AG09309 (cell line): ENCODE measurements at regions not wholly inside any gene's neighbourhood (a gene's known extent, or its start where the extent isn't known, plus 50 kb on each side); places are given as distances from the start of the nearest gene placed in this dataset.

Experiments used
- DNase-seq: peaks from one replicate; pipeline ENCODE4 v3.0.0-alpha.2; 2010; ENCODE audit warnings: low read depth
- H3K4me3 ChIP-seq: 2 replicates; pipeline ENCODE4 v1.5.1; 2011; ENCODE audit warnings: mild to moderate bottlenecking, low read depth, low read length, moderate library complexity; ENCODE audit not compliant: control insufficient read depth
- TF ChIP-seq, protein P1 (sequence below): IDR thresholded peaks from 2 replicates; pipeline ENCODE4 v1.5.1; 2011; ENCODE audit warnings: mild to moderate bottlenecking, low read depth, low read length, inconsistent platforms; ENCODE audit not compliant: insufficient read depth, control insufficient read depth; ENCODE audit errors: missing control alignments

DNA sequence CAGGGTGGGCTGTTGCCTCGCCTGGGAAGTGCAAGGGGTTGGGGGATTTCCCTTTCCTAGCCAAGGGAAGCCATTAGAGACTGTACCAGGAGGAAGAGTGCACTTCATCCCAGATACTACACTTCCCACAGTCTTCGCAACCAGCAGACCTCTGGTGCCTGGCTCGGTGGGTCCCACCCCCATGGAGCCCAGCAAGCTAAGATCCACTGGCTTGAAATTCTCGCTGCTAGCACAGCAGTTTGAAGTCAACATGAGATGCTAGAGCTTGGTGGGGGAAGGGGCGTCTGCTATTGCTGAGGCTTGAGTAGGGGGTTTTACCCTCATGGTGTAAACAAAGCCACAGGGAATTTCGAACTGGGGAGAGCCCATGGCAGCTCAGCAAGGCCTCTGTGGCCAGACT, 586.4 kb downstream of the HTR1A start:
- DNase-seq = no peak
- TF ChIP-seq, protein P1, sequence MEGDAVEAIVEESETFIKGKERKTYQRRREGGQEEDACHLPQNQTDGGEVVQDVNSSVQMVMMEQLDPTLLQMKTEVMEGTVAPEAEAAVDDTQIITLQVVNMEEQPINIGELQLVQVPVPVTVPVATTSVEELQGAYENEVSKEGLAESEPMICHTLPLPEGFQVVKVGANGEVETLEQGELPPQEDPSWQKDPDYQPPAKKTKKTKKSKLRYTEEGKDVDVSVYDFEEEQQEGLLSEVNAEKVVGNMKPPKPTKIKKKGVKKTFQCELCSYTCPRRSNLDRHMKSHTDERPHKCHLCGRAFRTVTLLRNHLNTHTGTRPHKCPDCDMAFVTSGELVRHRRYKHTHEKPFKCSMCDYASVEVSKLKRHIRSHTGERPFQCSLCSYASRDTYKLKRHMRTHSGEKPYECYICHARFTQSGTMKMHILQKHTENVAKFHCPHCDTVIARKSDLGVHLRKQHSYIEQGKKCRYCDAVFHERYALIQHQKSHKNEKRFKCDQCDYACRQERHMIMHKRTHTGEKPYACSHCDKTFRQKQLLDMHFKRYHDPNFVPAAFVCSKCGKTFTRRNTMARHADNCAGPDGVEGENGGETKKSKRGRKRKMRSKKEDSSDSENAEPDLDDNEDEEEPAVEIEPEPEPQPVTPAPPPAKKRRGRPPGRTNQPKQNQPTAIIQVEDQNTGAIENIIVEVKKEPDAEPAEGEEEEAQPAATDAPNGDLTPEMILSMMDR = no peak
- H3K4me3 ChIP-seq = no peak overlapping the region

DNA sequence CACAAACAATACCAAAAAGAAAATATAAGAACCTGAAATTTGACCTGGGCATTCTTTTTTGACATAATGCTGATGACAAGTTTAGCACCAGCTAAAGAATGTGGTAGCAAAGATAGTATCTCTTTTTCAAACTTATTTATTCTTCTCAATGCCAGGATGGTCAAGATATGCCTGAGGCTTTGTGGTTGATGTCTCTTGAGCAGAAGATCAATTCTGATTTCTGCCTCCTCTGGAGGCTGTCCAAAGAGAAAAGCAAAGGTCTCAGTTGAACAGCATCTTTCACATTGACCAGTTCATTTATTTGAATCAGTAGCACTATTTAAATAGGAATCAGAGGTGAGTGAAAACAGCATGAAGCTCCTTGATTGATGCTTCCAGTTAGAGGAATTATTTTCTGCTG, 588.2 kb downstream of the HTR1A start:
- TF ChIP-seq, protein P1 = no peak
- H3K4me3 ChIP-seq = no peak overlapping the region
- DNase-seq = no peak

DNA sequence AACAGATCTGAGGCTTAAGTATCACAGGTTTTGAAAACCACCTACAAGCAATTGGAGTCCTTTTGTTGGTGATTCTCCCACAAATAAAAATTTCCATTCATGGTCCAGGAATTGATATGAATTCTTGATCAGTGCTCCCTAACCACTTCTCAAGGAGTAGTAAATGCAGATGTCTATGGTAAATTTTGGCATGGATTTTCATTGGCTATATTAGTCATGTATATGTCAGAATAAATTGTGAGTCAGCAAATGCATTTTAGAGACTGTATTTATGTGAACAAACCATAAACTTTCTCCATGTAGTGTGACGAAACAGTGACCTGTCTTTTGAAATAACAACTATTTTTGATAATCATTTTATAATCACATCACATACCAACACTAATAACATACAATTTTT, 611.1 kb downstream of the HTR1A start:
- TF ChIP-seq, protein P1 = no peak
- H3K4me3 ChIP-seq = no peak overlapping the region
- DNase-seq = no peak

DNA sequence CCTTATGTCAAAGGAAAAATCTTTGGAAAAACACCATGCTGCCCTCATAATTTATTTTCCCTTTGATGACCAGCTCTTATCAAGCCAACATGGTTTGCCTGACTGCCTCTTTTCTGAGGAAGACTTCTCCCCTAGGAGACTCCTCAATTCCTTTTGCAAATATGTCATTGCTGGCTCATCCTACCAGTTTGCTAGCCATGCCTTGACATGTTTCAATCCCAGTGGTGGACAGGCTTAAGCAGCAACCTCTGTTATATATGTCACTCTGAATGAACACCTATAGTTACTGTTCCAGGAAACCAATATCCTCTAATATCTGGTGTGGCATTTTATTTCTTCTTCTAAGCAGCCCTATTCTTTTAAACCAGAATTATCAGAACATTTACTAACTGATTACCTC, 615.8 kb downstream of the HTR1A start:
- DNase-seq = no peak
- TF ChIP-seq, protein P1 = no peak

DNA sequence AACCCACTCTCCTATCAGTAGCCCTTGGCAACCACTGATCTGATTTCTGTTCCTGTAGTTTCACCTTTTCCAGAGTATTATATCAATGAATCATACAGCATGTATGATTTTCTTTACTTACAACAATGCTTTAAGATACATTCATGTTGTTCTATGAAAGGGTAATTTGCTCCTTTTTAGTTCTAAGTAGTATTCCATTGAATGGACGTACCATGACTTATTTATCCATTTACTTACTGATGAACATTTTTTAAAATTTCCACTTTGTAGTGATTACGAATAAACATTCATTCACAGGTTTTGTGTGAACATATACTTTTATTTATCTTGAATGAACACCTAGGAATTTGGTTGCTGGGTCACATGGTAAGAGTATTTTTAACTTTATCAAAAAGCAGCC, 620.8 kb downstream of the HTR1A start:
- TF ChIP-seq, protein P1 = no peak
- DNase-seq = no peak
- H3K4me3 ChIP-seq = no peak overlapping the region

More for the DNA sequence above, 615.8 kb downstream of the HTR1A start:
- no peak overlapping the region for H3K4me3 ChIP-seq

DNA sequence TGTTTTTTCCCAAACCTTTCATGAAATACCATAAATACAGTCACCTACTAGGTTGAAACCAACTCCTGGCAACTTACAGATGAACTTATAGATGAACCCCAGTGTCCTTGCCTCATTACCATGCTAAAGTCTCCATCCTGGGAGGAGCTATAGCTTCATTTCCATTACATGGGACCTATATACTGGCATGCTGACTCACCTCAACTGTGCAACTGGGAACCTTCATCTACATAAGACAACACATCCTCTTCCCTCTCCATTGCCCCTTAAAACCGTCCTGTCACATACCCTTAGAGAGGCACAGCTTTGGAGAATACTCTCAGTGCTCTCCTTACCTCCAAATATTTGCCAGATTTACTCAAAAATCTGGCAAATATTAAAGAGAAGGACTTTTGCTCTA, 638.3 kb downstream of the HTR1A start:
- DNase-seq = no peak
- TF ChIP-seq, protein P1 = no peak
- no peak overlapping the region for H3K4me3 ChIP-seq

DNA sequence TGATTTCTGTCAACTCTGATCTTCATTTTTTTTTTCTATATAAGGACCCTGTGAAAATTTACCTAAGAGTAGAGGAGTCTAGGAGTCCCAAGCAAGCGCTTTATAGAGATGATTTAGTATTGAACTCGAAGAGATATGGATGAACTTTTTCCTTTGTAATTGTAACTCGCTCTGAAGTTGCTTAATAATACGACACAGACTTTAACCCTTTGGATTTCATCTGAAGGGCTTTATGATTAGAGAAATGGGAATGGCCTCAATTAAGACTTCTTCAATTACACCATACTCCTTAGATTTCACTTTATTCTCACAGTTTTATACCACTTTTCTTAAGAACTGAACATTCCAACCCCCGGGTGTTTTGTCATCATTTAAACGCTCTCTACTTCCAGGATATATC, 647.7 kb downstream of the HTR1A start:
- no peak for DNase-seq
- TF ChIP-seq, protein P1 = no peak
- H3K4me3 ChIP-seq = no peak overlapping the region
